Mesenchymal stem cell (in vitro differentiated cells and primary cell): ENCODE measurements at regions not wholly inside any gene's neighbourhood (a gene's known extent, or its start where the extent isn't known, plus 50 kb on each side); places are given as distances from the start of the nearest gene placed in this dataset.

Experiments used
- DNase-seq: peaks from one replicate; pipeline ENCODE4 v3.0.0-alpha.2; 2013
- H2AFZ ChIP-seq: one replicate; pipeline ENCODE4 v1.6.1; 2013; ENCODE audit warnings: low read depth, mild to moderate bottlenecking, control low read depth, inconsistent platforms, low read length, moderate library complexity
- H2AK5ac ChIP-seq: 2 replicates; pipeline ENCODE4 v1.6.1; 2013; ENCODE audit warnings: low read length, moderate library complexity, mild to moderate bottlenecking, inconsistent platforms; ENCODE audit not compliant: severe bottlenecking
- H2BK120ac ChIP-seq: one replicate; pipeline ENCODE4 v1.6.1; 2013; ENCODE audit warnings: low read depth, mild to moderate bottlenecking, inconsistent platforms, low read length, moderate library complexity
- H2BK12ac ChIP-seq, 2 experiments: one replicate each; pipeline ENCODE4 v1.6.1; 2013; ENCODE audit warnings: inconsistent platforms in 2 of 2, low read length in 2 of 2, mild to moderate bottlenecking in 2 of 2, moderate library complexity in 2 of 2, control low read depth in 1 of 2
- H2BK15ac ChIP-seq: one replicate; pipeline ENCODE4 v1.6.1; 2013; ENCODE audit warnings: mild to moderate bottlenecking, low read depth, inconsistent platforms; ENCODE audit not compliant: poor library complexity, severe bottlenecking
- H2BK5ac ChIP-seq: 2 replicates; pipeline ENCODE4 v1.6.1; 2013; ENCODE audit warnings: low read depth, mild to moderate bottlenecking, low read length, control low read depth, inconsistent platforms; ENCODE audit not compliant: poor library complexity, severe bottlenecking
- H3K14ac ChIP-seq, 2 experiments: one replicate each; pipeline ENCODE4 v1.6.1; 2013; ENCODE audit warnings: inconsistent platforms in 2 of 2, low read length in 2 of 2, control low read depth in 1 of 2, mild to moderate bottlenecking in 1 of 2, moderate library complexity in 1 of 2
- H3K18ac ChIP-seq, 2 experiments: one replicate each; pipeline ENCODE4 v1.6.1; 2013; ENCODE audit warnings: inconsistent platforms in 2 of 2, low read length in 2 of 2, control low read depth in 1 of 2, low read depth in 1 of 2, mild to moderate bottlenecking in 1 of 2
- H3K23ac ChIP-seq, 2 experiments: one replicate each; pipeline ENCODE4 v1.6.1; 2013; ENCODE audit warnings: inconsistent platforms in 2 of 2, low read length in 2 of 2, mild to moderate bottlenecking in 2 of 2, moderate library complexity in 2 of 2, control low read depth in 1 of 2
- H3K27ac ChIP-seq: 2 replicates; pipeline ENCODE4 v1.5.1; 2013; ENCODE audit warnings: mild to moderate bottlenecking, moderate library complexity, low read length, control low read depth, inconsistent platforms; ENCODE audit not compliant: poor library complexity, severe bottlenecking
- H3K27me3 ChIP-seq, 2 experiments: 2 replicates each; pipeline versions ENCODE4 v1.6.1 to v1.7.0; 2013; ENCODE audit warnings: low read length in 2 of 2, mild to moderate bottlenecking in 2 of 2, moderate library complexity in 2 of 2, control low read depth in 1 of 2, inconsistent platforms in 1 of 2; ENCODE audit not compliant: control insufficient read depth in 1 of 2, insufficient read depth in 1 of 2
- H3K36me3 ChIP-seq, 2 experiments: 2 replicates each; pipeline versions ENCODE4 v1.6.1 to v1.7.0; 2013; ENCODE audit warnings: low read length in 2 of 2, control low read depth in 1 of 2, inconsistent platforms in 1 of 2, low read depth in 1 of 2, mild to moderate bottlenecking in 1 of 2; ENCODE audit not compliant: insufficient read depth in 2 of 2, control insufficient read depth in 1 of 2
- H3K4ac ChIP-seq, 2 experiments: one replicate each; pipeline ENCODE4 v1.6.1; 2013; ENCODE audit warnings: inconsistent platforms in 2 of 2, low read length in 2 of 2, mild to moderate bottlenecking in 2 of 2, moderate library complexity in 2 of 2, control low read depth in 1 of 2, low read depth in 1 of 2
- H3K4me1 ChIP-seq: 2 replicates; pipeline ENCODE4 v1.6.1; 2013; ENCODE audit warnings: low read depth, low read length, control low read depth; ENCODE audit not compliant: control insufficient read depth, insufficient read depth
- H3K4me2 ChIP-seq: 2 replicates; pipeline ENCODE4 v1.6.1; 2013; ENCODE audit warnings: low read length, mild to moderate bottlenecking, inconsistent platforms; ENCODE audit not compliant: poor library complexity, severe bottlenecking
- H3K4me3 ChIP-seq, 2 experiments: 2 replicates each; pipeline versions ENCODE4 v1.5.1 to v1.7.0; 2013; ENCODE audit warnings: low read length in 2 of 2, mild to moderate bottlenecking in 2 of 2, control low read depth in 1 of 2, low read depth in 1 of 2; ENCODE audit not compliant: insufficient read depth in 1 of 2
- H3K79me1 ChIP-seq: replicated peaks from 2 replicates; pipeline ENCODE4 v1.6.1; 2013; ENCODE audit warnings: mild to moderate bottlenecking, control low read depth, low read length, inconsistent platforms; ENCODE audit not compliant: poor library complexity, severe bottlenecking
- H3K9ac ChIP-seq: 2 replicates; pipeline ENCODE4 v1.7.0; 2013; ENCODE audit warnings: mild to moderate bottlenecking, low read length, moderate library complexity
- H3K9me3 ChIP-seq: 2 replicates; pipeline ENCODE4 v1.7.0; 2013; ENCODE audit warnings: mild to moderate bottlenecking, low read length; ENCODE audit not compliant: control insufficient read depth
- H4K8ac ChIP-seq: one replicate; pipeline ENCODE4 v1.6.1; 2013; ENCODE audit warnings: inconsistent platforms, mild to moderate bottlenecking, low read length, moderate library complexity
- H4K91ac ChIP-seq: one replicate; pipeline ENCODE4 v1.6.1; 2013; ENCODE audit warnings: mild to moderate bottlenecking, low read length, inconsistent platforms
- WGBS: methylation state at CpG from one replicate; pipeline ENCODE4 v1.1.7; 2013; ENCODE audit warnings: mixed read lengths; 5-methylcytosine and 5-hydroxymethylcytosine counted together

DNA sequence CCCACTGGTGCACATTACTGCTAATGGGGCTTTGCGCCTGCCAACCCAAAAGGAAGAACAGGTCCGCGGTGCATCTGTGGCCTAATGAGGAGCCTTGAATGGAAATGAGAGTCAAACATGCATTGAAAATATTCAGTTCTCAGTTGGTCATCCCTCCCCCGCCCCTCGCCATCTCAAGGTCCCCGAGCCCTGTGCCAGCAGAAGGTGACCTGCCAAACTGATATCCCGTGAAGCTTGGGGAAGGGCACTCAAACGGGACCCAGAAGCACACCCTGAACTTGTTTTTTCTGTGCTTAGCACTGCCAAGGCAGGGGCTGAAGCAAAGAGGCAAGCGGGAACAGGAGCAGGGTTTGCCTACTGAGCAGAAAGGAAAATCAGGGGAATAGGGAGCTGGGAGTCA is 67.9 kb upstream of the ZNF648 start:
- Histone ChIP-seq H2BK15ac (no peak overlapping the region), H3K4ac (no peak overlapping the region), H3K4me3 (no peak overlapping the region), H2AFZ (no peak overlapping the region), H3K4me2 (no peak overlapping the region), H3K14ac (no peak overlapping the region), H2BK5ac (no peak overlapping the region), H4K8ac (no peak overlapping the region), H3K23ac (no peak overlapping the region), H3K27me3 (peaks cover 0 to 10% of the 10 kb centered on the region in 2 experiments), H2BK12ac (no peak overlapping the region), H3K79me1 (no peaks in the 10 kb centered on the region), H3K9me3 (peaks cover 7% of the 10 kb centered on the region), H3K4me1 (no peaks in the 10 kb centered on the region), H3K9ac (no peak overlapping the region), H4K91ac (no peak overlapping the region), H3K27ac (no peak overlapping the region), H2AK5ac (no peak overlapping the region), H2BK120ac (no peak overlapping the region), H3K36me3 (no peaks in the 10 kb centered on the region), H3K18ac (no peak overlapping the region)
- DNase-seq, result no peak
- WGBS, result 89% methylated on average over 9 of the region's 9 CpGs

- Histone ChIP-seq H3K4me3 (no peak overlapping the region), H2BK15ac (no peak overlapping the region), H4K91ac (no peak overlapping the region), H2BK5ac (no peak overlapping the region), H3K4ac (no peak overlapping the region), H3K9ac (no peak overlapping the region), H2BK120ac (no peak overlapping the region), H3K9me3 (no peaks in the 10 kb centered on the region), H3K18ac (no peak overlapping the region), H3K23ac (no peak overlapping the region), H3K27ac (no peak overlapping the region), H3K4me1 (no peaks in the 10 kb centered on the region), H2AK5ac (no peak overlapping the region), H3K27me3 (peaks cover 0 to 10% of the 10 kb centered on the region in 2 experiments), H4K8ac (no peak overlapping the region), H3K14ac (no peak overlapping the region), H2AFZ (no peak overlapping the region), H3K79me1 (no peaks in the 10 kb centered on the region), H3K36me3 (no peaks in the 10 kb centered on the region), H2BK12ac (no peak overlapping the region), H3K4me2 (no peak overlapping the region)
- 75% methylated on average over 6 of the region's 6 CpGs for WGBS
- DNase-seq, result no peak
Measured at GRCh38 chr1:182128502-182128901, 67.0 kb upstream of the ZNF648 start.

DNA sequence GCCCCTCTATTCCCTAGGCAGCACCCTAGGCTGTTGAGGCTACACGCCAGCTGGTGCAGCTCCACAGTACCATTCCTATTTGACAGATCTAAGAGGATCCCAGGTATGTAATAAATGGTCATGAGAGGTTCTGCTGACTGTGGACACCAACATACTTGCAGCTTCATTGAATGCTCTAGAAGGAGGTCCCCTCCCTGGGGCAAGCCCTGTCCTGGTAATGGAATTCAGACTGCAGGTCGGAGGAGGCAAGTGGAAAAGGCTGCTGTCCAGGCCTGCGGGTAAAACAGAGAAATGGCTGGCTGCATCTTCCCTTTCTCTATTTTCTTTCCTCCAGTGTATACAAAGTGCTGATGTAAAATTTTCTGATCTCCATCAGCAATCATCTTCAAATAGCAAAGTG is 66.1 kb upstream of the ZNF648 start:
- H2AFZ ChIP-seq, result no peak overlapping the region
- DNase-seq, result no peak
- H2BK120ac ChIP-seq, result no peak overlapping the region
- H3K27me3 ChIP-seq, result peaks cover 0 to 10% of the 10 kb centered on the region in 2 experiments
- H3K4ac ChIP-seq, result no peak overlapping the region
- no peaks in the 10 kb centered on the region for H3K36me3 ChIP-seq
- H3K9ac ChIP-seq, result no peak overlapping the region
- H3K4me1 ChIP-seq, result no peaks in the 10 kb centered on the region
- no peak overlapping the region for H4K91ac ChIP-seq
- no peak overlapping the region for H2BK15ac ChIP-seq
- no peak overlapping the region for H2AK5ac ChIP-seq
- H3K27ac ChIP-seq, result no peak overlapping the region
- no peak overlapping the region for H4K8ac ChIP-seq
- H3K9me3 ChIP-seq, result no peaks in the 10 kb centered on the region
- no peak overlapping the region for H3K18ac ChIP-seq
- H3K4me2 ChIP-seq, result no peak overlapping the region
- no peaks in the 10 kb centered on the region for H3K79me1 ChIP-seq
- H3K14ac ChIP-seq, result no peak overlapping the region
- no peak overlapping the region for H3K4me3 ChIP-seq
- H3K23ac ChIP-seq, result no peak overlapping the region
- 75% methylated on average over 1 of the region's 3 CpGs for WGBS
- no peak overlapping the region for H2BK12ac ChIP-seq
- H2BK5ac ChIP-seq, result no peak overlapping the region

GRCh38 chr1:182126272-182126800 is 64.8 kb upstream of the ZNF648 start:
- Histone ChIP-seq H2AK5ac (no peak overlapping the region), H2BK5ac (no peak overlapping the region), H3K14ac (no peak overlapping the region), H3K36me3 (no peaks in the 10 kb centered on the region), H3K27ac (no peak overlapping the region), H3K79me1 (no peaks in the 10 kb centered on the region), H4K8ac (no peak overlapping the region), H3K23ac (no peak overlapping the region), H3K18ac (no peak overlapping the region), H3K27me3 (peaks cover 0 to 10% of the 10 kb centered on the region in 2 experiments), H4K91ac (no peak overlapping the region), H2AFZ (no peak overlapping the region), H3K4me2 (no peak overlapping the region), H2BK120ac (no peak overlapping the region), H3K9me3 (no peaks in the 10 kb centered on the region), H3K9ac (no peak overlapping the region), H3K4me1 (peaks cover 2% of the 10 kb centered on the region), H3K4ac (no peak overlapping the region), H3K4me3 (no peak overlapping the region), H2BK15ac (no peak overlapping the region), H2BK12ac (no peak overlapping the region)
- DNase-seq, result no peak
- WGBS, result 35% methylated on average over 1 of the region's 2 CpGs
